PC-3 (cell line): ENCODE measurements at regions not wholly inside any gene's neighbourhood (a gene's known extent, or its start where the extent isn't known, plus 50 kb on each side); places are given as distances from the start of the nearest gene placed in this dataset.

Source experiments
- ATAC-seq: fragments of 200-7000 bp; cut with Tn5 transposase; 2 replicates; pipeline ENCODE4 v1.9.1; 2020; ENCODE audit warnings: mild to moderate bottlenecking, moderate library complexity
- BruUV-seq: library from RNA; stranded (reverse); fragments of 400-500 nt; replicated peaks from 2 replicates; lab custom pipeline; 2021; lab: Mats Ljungman, UMichigan
- CTCF ChIA-PET: fragments of 300-600 bp; sonication (Branson Sonifier 250); formaldehyde crosslinking; loops from one replicate; lab custom pipeline; 2022; ENCODE audit warnings: antibody characterized with exemption; lab: Charles Lee
- POLR2A ChIA-PET: fragments of 300-600 bp; sonication (Branson Sonifier 250); formaldehyde crosslinking; loops from one replicate; lab custom pipeline; 2022; ENCODE audit warnings: antibody characterized with exemption; ENCODE audit not compliant: unreplicated experiment; lab: Charles Lee
- DNase-seq: peaks from one replicate; pipeline ENCODE4 v3.0.0-alpha.2; 2015
- H2AFZ ChIP-seq: fragments of 300-600 bp; sonication (generic); 2 replicates; pipeline ENCODE4 v1.6.0; 2016; ENCODE audit warnings: antibody characterized with exemption, low read length
- H3F3A ChIP-seq: fragments of 300-600 bp; sonication (generic); one replicate; pipeline ENCODE4 v1.6.0; 2017; ENCODE audit warnings: antibody characterized with exemption, low read length, control low read depth, mild to moderate bottlenecking; ENCODE audit not compliant: unreplicated experiment
- H3K27ac ChIP-seq: fragments of 300-600 bp; sonication (generic); 2 replicates; pipeline ENCODE4 v1.5.1; 2016; ENCODE audit warnings: mild to moderate bottlenecking, low read length
- H3K27me3 ChIP-seq: fragments of 300-600 bp; sonication (generic); 2 replicates; pipeline ENCODE4 v1.6.1; 2016; ENCODE audit warnings: low read length, mixed read lengths
- H3K36me3 ChIP-seq: fragments of 300-600 bp; sonication (generic); 2 replicates; pipeline ENCODE4 v1.6.1; 2016; ENCODE audit warnings: low read depth, mixed run types, low read length, mixed read lengths
- H3K4me1 ChIP-seq: fragments of 300-600 bp; sonication (generic); 2 replicates; pipeline ENCODE4 v1.5.1; 2016; ENCODE audit warnings: low read length; ENCODE audit not compliant: insufficient read depth
- H3K4me2 ChIP-seq: fragments of 300-600 bp; sonication (generic); 2 replicates; pipeline ENCODE4 v1.6.0; 2016; ENCODE audit warnings: low read length
- H3K4me3 ChIP-seq: fragments of 300-600 bp; sonication (generic); 2 replicates; pipeline ENCODE4 v1.5.1; 2016; ENCODE audit warnings: mild to moderate bottlenecking, low read length, mixed read lengths
- H3K79me2 ChIP-seq: fragments of 300-600 bp; sonication (generic); 2 replicates; pipeline ENCODE4 v1.6.1; 2017; ENCODE audit warnings: low read length, mixed read lengths
- H3K9ac ChIP-seq: fragments of 300-600 bp; sonication (generic); 2 replicates; pipeline ENCODE4 v1.6.0; 2016; ENCODE audit warnings: mild to moderate bottlenecking, low read length
- H3K9me2 ChIP-seq: fragments of 300-600 bp; sonication (generic); replicated peaks from 2 replicates; pipeline ENCODE4 v1.6.1; 2016; ENCODE audit warnings: mixed run types, low read length, mixed read lengths
- H3K9me3 ChIP-seq: fragments of 300-600 bp; sonication (generic); 2 replicates; pipeline ENCODE4 v1.6.1; 2016; ENCODE audit warnings: low read length, mixed read lengths
- H4K20me1 ChIP-seq: fragments of 300-600 bp; sonication (generic); 2 replicates; pipeline ENCODE4 v1.6.1; 2016; ENCODE audit warnings: low read length, mixed read lengths
- CTCF ChIP-seq: fragments of 300-600 bp; sonication (generic); conservative IDR thresholded peaks from 2 replicates; pipeline ENCODE4 v1.5.1; 2017; ENCODE audit warnings: antibody characterized with exemption, low read depth, mild to moderate bottlenecking, low read length
- EZH2 ChIP-seq: fragments of 300-600 bp; sonication (generic); IDR thresholded peaks from one replicate; pipeline ENCODE4 v1.6.1; 2017; ENCODE audit warnings: antibody characterized with exemption, mild to moderate bottlenecking, low read length; ENCODE audit not compliant: unreplicated experiment
- EZH2phosphoT487 ChIP-seq: fragments of 300-600 bp; sonication (generic); IDR thresholded peaks from 2 replicates; pipeline ENCODE4 v1.6.1; 2018; ENCODE audit warnings: mild to moderate bottlenecking, antibody characterized with exemption, low read length, borderline replicate concordance
- intact Hi-C: fragments of 100-400 bp; cut with micrococcal nuclease; formaldehyde crosslinking; loops from 2 replicates; pipeline ENCODE4 v1.9.0; 2023

GRCh38 chr12:113725557-113725876, 240.6 kb downstream of the RBM19 start:
- Histone ChIP-seq H3K4me3 (no peak overlapping the region), H3F3A (peaks cover 9% of the 10 kb centered on the region), H2AFZ (no peak overlapping the region), H3K79me2 (no peaks in the 10 kb centered on the region), H3K27ac (no peak overlapping the region), H4K20me1 (no peaks in the 10 kb centered on the region), H3K9me3 (no peaks in the 10 kb centered on the region), H3K4me2 (no peak overlapping the region), H3K9me2 (no peaks in the 10 kb centered on the region), H3K36me3 (no peaks in the 10 kb centered on the region), H3K9ac (no peak overlapping the region), H3K4me1 (peaks cover 34% of the 10 kb centered on the region), H3K27me3 (no peaks in the 10 kb centered on the region)
- intact Hi-C loops = loop anchor here (5.0 kb wide), 1 partner anchor 42 kb away; no protein-coding TSS in a partner anchor
- no TSS peak for BruUV-seq
- ChIA-PET POLR2A (no interaction called here), CTCF (no interaction called here)
- TF ChIP-seq EZH2phosphoT487 = no peak
- no peak for TF ChIP-seq EZH2
- no peak for TF ChIP-seq CTCF
- ATAC-seq (no peak), DNase-seq (no peak)

GRCh38 chr12:113724794-113725556, 241.2 kb downstream of the RBM19 start:
- no peaks in the 10 kb centered on the region for H3K27me3 ChIP-seq
- ChIA-PET POLR2A (no interaction called here), CTCF (no interaction called here)
- H3K4me1 ChIP-seq = peaks cover 34% of the 10 kb centered on the region
- no peak overlapping the region for H3K9ac ChIP-seq
- no TSS peak for BruUV-seq
- H2AFZ ChIP-seq = no peak overlapping the region
- H3K4me2 ChIP-seq = no peak overlapping the region
- intact Hi-C loops = loop anchor here (5.0 kb wide), 1 partner anchor 42 kb away; no protein-coding TSS in a partner anchor
- H3K36me3 ChIP-seq = no peaks in the 10 kb centered on the region
- no peaks in the 10 kb centered on the region for H4K20me1 ChIP-seq
- no peak overlapping the region for H3K27ac ChIP-seq
- H3K9me2 ChIP-seq = no peaks in the 10 kb centered on the region
- no peaks in the 10 kb centered on the region for H3K79me2 ChIP-seq
- H3F3A ChIP-seq = peaks cover 9% of the 10 kb centered on the region
- ATAC-seq (peak; percentile 10; the same call in 1 of the 2 replicates), DNase-seq (no peak)
- H3K4me3 ChIP-seq = no peak overlapping the region
- no peaks in the 10 kb centered on the region for H3K9me3 ChIP-seq
- TF ChIP-seq CTCF = no peak

- Histone ChIP-seq H3F3A (peaks cover 9% of the 10 kb centered on the region), H3K4me3 (no peak overlapping the region), H2AFZ (no peak overlapping the region), H3K36me3 (no peaks in the 10 kb centered on the region), H3K9ac (no peak overlapping the region), H3K9me3 (no peaks in the 10 kb centered on the region), H3K27ac (no peak overlapping the region), H3K4me2 (no peak overlapping the region), H3K9me2 (no peaks in the 10 kb centered on the region), H3K27me3 (no peaks in the 10 kb centered on the region), H4K20me1 (no peaks in the 10 kb centered on the region), H3K4me1 (peaks cover 30% of the 10 kb centered on the region), H3K79me2 (no peaks in the 10 kb centered on the region)
- no TSS peak for BruUV-seq
- no peak for ATAC-seq
- intact Hi-C loops = no loop called here
- ChIA-PET CTCF (no interaction called here), POLR2A (no interaction called here)
- DNase-seq = no peak
- TF ChIP-seq EZH2 (no peak), EZH2phosphoT487 (no peak), CTCF (no peak)
Observed at GRCh38 chr12:113723631-113724030, 242.5 kb downstream of the RBM19 start.
